Fibroblast of villous mesenchyme (primary cell): ENCODE measurements at regions not wholly inside any gene's neighbourhood (a gene's known extent, or its start where the extent isn't known, plus 50 kb on each side); places are given as distances from the start of the nearest gene placed in this dataset.

Experiments used
- DNase-seq: peaks from one replicate; pipeline ENCODE4 v3.0.0-alpha.2; 2010; ENCODE audit warnings: low read depth
- H3K4me3 ChIP-seq: 2 replicates; pipeline ENCODE4 v1.5.1; 2011; ENCODE audit warnings: low read depth, mild to moderate bottlenecking, low read length
- CTCF ChIP-seq: IDR thresholded peaks from 2 replicates; pipeline ENCODE4 v1.5.1; 2012; ENCODE audit warnings: low read depth, mild to moderate bottlenecking, low read length; ENCODE audit not compliant: insufficient read depth

- H3K4me3 ChIP-seq = no peak overlapping the region
- TF ChIP-seq CTCF = no peak
- no peak for DNase-seq
These were observed 95.3 kb upstream of the KCNE2 start for GRCh38 chr21:34268493-34268892.

GRCh38 chr21:34270411-34270810 is 93.4 kb upstream of the KCNE2 start:
- DNase-seq = no peak
- TF ChIP-seq CTCF = no peak
- no peak overlapping the region for H3K4me3 ChIP-seq

GRCh38 chr21:34271189-34271851 is 92.5 kb upstream of the KCNE2 start:
- TF ChIP-seq CTCF = no peak
- H3K4me3 ChIP-seq = no peak overlapping the region
- DNase-seq = no peak

GRCh38 chr21:34272321-34272720 is 91.5 kb upstream of the KCNE2 start:
- H3K4me3 ChIP-seq = no peak overlapping the region
- TF ChIP-seq CTCF = no peak
- DNase-seq = no peak

GRCh38 chr21:34274001-34274400 is 89.8 kb upstream of the KCNE2 start:
- DNase-seq = peak; percentile 42
- no peak overlapping the region for H3K4me3 ChIP-seq
- no peak for TF ChIP-seq CTCF

GRCh38 chr21:34276711-34277425 is 86.9 kb upstream of the KCNE2 start:
- H3K4me3 ChIP-seq = no peak overlapping the region
- TF ChIP-seq CTCF = no peak
- peak; percentile 7 for DNase-seq
